ENCODE measurements at regions not wholly inside any gene's neighbourhood (a gene's known extent, or its start where the extent isn't known, plus 50 kb on each side); places are given as distances from the start of the nearest gene placed in this dataset.

- no peak overlapping the region for H3K4me3 Mint-ChIP-seq
- ATAC-seq (replicated peaks), result no peak
- H3K36me3 Mint-ChIP-seq (ENCODE audit: low read depth), result no peaks in the 10 kb centered on the region
- H3K27me3 Mint-ChIP-seq, result no peaks in the 10 kb centered on the region
- peaks cover 8% of the 10 kb centered on the region for H3K4me1 Mint-ChIP-seq
- H3K9me3 Mint-ChIP-seq, result no peaks in the 10 kb centered on the region
- no peak overlapping the region for H3K27ac Mint-ChIP-seq
Measured at GRCh38 chr13:40163066-40164000, 503.1 kb downstream of the FOXO1 start.

- H3K27me3 Mint-ChIP-seq, result no peaks in the 10 kb centered on the region
- no peaks in the 10 kb centered on the region for H3K9me3 Mint-ChIP-seq
- H3K27ac Mint-ChIP-seq, result no peak overlapping the region
- peaks cover 9% of the 10 kb centered on the region for H3K4me1 Mint-ChIP-seq
- no peak overlapping the region for H3K4me3 Mint-ChIP-seq
- peak; percentile 63 for ATAC-seq (replicated peaks)
- H3K36me3 Mint-ChIP-seq (ENCODE audit: low read depth), result no peaks in the 10 kb centered on the region
Measured at GRCh38 chr13:40164133-40164532, 502.3 kb downstream of the FOXO1 start.

- no peaks in the 10 kb centered on the region for H3K36me3 Mint-ChIP-seq (ENCODE audit: low read depth)
- no peak overlapping the region for H3K4me3 Mint-ChIP-seq
- peaks cover 13% of the 10 kb centered on the region for H3K4me1 Mint-ChIP-seq
- H3K27me3 Mint-ChIP-seq, result no peaks in the 10 kb centered on the region
- ATAC-seq (replicated peaks), result no peak
- no peaks in the 10 kb centered on the region for H3K9me3 Mint-ChIP-seq
- no peak overlapping the region for H3K27ac Mint-ChIP-seq
Measured at GRCh38 chr13:40165316-40165932, 501.0 kb downstream of the FOXO1 start.

- ATAC-seq (replicated peaks), result no peak
- Mint-ChIP-seq H3K36me3 (ENCODE audit: low read depth) (no peaks in the 10 kb centered on the region), H3K27ac (no peak overlapping the region), H3K4me3 (no peak overlapping the region), H3K4me1 (peaks cover 21% of the 10 kb centered on the region), H3K9me3 (no peaks in the 10 kb centered on the region), H3K27me3 (no peaks in the 10 kb centered on the region)
Measured at GRCh38 chr13:40167327-40167726, 499.1 kb downstream of the FOXO1 start.

GRCh38 chr13:40168425-40169166 is 497.8 kb downstream of the FOXO1 start:
- no peaks in the 10 kb centered on the region for H3K9me3 Mint-ChIP-seq
- no peak overlapping the region for H3K4me3 Mint-ChIP-seq
- H3K4me1 Mint-ChIP-seq, result peaks cover 17% of the 10 kb centered on the region
- H3K27ac Mint-ChIP-seq, result no peak overlapping the region
- H3K27me3 Mint-ChIP-seq, result no peaks in the 10 kb centered on the region
- no peak for ATAC-seq (replicated peaks)
- no peaks in the 10 kb centered on the region for H3K36me3 Mint-ChIP-seq (ENCODE audit: low read depth)

GRCh38 chr13:40169476-40169875 is 497.0 kb downstream of the FOXO1 start:
- Mint-ChIP-seq H3K9me3 (no peaks in the 10 kb centered on the region), H3K4me1 (peaks cover 17% of the 10 kb centered on the region), H3K27ac (peak overlapping the region; percentile 42), H3K36me3 (ENCODE audit: low read depth) (no peaks in the 10 kb centered on the region), H3K27me3 (no peaks in the 10 kb centered on the region), H3K4me3 (peak overlapping the region; percentile 11)
- ATAC-seq (replicated peaks), result peak; percentile 46

GRCh38 chr13:40170091-40170490 is 496.4 kb downstream of the FOXO1 start:
- no peaks in the 10 kb centered on the region for H3K36me3 Mint-ChIP-seq (ENCODE audit: low read depth)
- H3K9me3 Mint-ChIP-seq, result no peaks in the 10 kb centered on the region
- H3K4me3 Mint-ChIP-seq, result peak overlapping the region; percentile 11
- peaks cover 17% of the 10 kb centered on the region for H3K4me1 Mint-ChIP-seq
- peak overlapping the region; percentile 42 for H3K27ac Mint-ChIP-seq
- ATAC-seq (replicated peaks), result no peak
- H3K27me3 Mint-ChIP-seq, result no peaks in the 10 kb centered on the region

- Mint-ChIP-seq H3K27me3 (no peaks in the 10 kb centered on the region), H3K36me3 (ENCODE audit: low read depth) (no peaks in the 10 kb centered on the region), H3K4me1 (peaks cover 18% of the 10 kb centered on the region), H3K9me3 (no peaks in the 10 kb centered on the region), H3K4me3 (peak overlapping the region; percentile 6), H3K27ac (peak overlapping the region; percentile 42)
- peak; percentile 95 for ATAC-seq (replicated peaks)
Measured at GRCh38 chr13:40170982-40171381, 495.5 kb downstream of the FOXO1 start.

- H3K27ac Mint-ChIP-seq, result peak overlapping the region; percentile 42
- no peaks in the 10 kb centered on the region for H3K36me3 Mint-ChIP-seq (ENCODE audit: low read depth)
- no peak for ATAC-seq (replicated peaks)
- peaks cover 17% of the 10 kb centered on the region for H3K4me1 Mint-ChIP-seq
- no peaks in the 10 kb centered on the region for H3K9me3 Mint-ChIP-seq
- H3K4me3 Mint-ChIP-seq, result peak overlapping the region; percentile 6
- no peaks in the 10 kb centered on the region for H3K27me3 Mint-ChIP-seq
Measured at GRCh38 chr13:40171566-40171965, 494.9 kb downstream of the FOXO1 start.

GRCh38 chr13:40172149-40172591 is 494.3 kb downstream of the FOXO1 start:
- Mint-ChIP-seq H3K36me3 (ENCODE audit: low read depth) (no peaks in the 10 kb centered on the region), H3K4me1 (peaks cover 17% of the 10 kb centered on the region), H3K27ac (no peak overlapping the region), H3K9me3 (no peaks in the 10 kb centered on the region), H3K4me3 (no peak overlapping the region), H3K27me3 (no peaks in the 10 kb centered on the region)
- ATAC-seq (replicated peaks), result no peak

GRCh38 chr13:40172878-40173277 is 493.6 kb downstream of the FOXO1 start:
- no peaks in the 10 kb centered on the region for H3K27me3 Mint-ChIP-seq
- no peaks in the 10 kb centered on the region for H3K36me3 Mint-ChIP-seq (ENCODE audit: low read depth)
- H3K4me3 Mint-ChIP-seq, result no peak overlapping the region
- no peaks in the 10 kb centered on the region for H3K9me3 Mint-ChIP-seq
- no peak overlapping the region for H3K27ac Mint-ChIP-seq
- peaks cover 17% of the 10 kb centered on the region for H3K4me1 Mint-ChIP-seq
- no peak for ATAC-seq (replicated peaks)

GRCh38 chr13:40175639-40176038 is 490.8 kb downstream of the FOXO1 start:
- no peaks in the 10 kb centered on the region for H3K9me3 Mint-ChIP-seq
- peak; percentile 37 for ATAC-seq (replicated peaks)

GRCh38 chr13:40176242-40176641 is 490.2 kb downstream of the FOXO1 start:
- H3K4me3 Mint-ChIP-seq, result no peak overlapping the region
- H3K4me1 Mint-ChIP-seq, result peaks cover 19% of the 10 kb centered on the region
- no peaks in the 10 kb centered on the region for H3K27me3 Mint-ChIP-seq
- H3K36me3 Mint-ChIP-seq (ENCODE audit: low read depth), result no peaks in the 10 kb centered on the region
- no peak overlapping the region for H3K27ac Mint-ChIP-seq
- no peak for ATAC-seq (replicated peaks)
- no peaks in the 10 kb centered on the region for H3K9me3 Mint-ChIP-seq

More at GRCh38 chr13:40175639-40176038, 490.8 kb downstream of the FOXO1 start:
- Mint-ChIP-seq H3K27ac (no peak overlapping the region), H3K4me1 (peaks cover 25% of the 10 kb centered on the region), H3K4me3 (no peak overlapping the region), H3K36me3 (ENCODE audit: low read depth) (no peaks in the 10 kb centered on the region), H3K27me3 (no peaks in the 10 kb centered on the region)

- Mint-ChIP-seq H3K4me3 (no peak overlapping the region), H3K4me1 (peaks cover 17% of the 10 kb centered on the region), H3K27me3 (no peaks in the 10 kb centered on the region), H3K9me3 (no peaks in the 10 kb centered on the region), H3K27ac (no peak overlapping the region), H3K36me3 (ENCODE audit: low read depth) (no peaks in the 10 kb centered on the region)
- ATAC-seq (replicated peaks), result no peak
Measured at GRCh38 chr13:40178130-40178529, 488.3 kb downstream of the FOXO1 start.
